ENCODE measurements at regions not wholly inside any gene's neighbourhood (a gene's known extent, or its start where the extent isn't known, plus 50 kb on each side); places are given as distances from the start of the nearest gene placed in this dataset.
"Not testable (repeated sequence)": the region's sequence is repeated elsewhere in the genome, so short reads cannot be mapped to it uniquely, and the experiment has no call there.

GRCh38 chr14:71332476-71332875 lies 425.2 kb downstream of the PCNX1 start:
- no peak for DNase-seq

GRCh38 chr14:71333705-71334104 lies 426.4 kb downstream of the PCNX1 start:
- DNase-seq: no peak

GRCh38 chr14:71336489-71337192 lies 429.4 kb downstream of the PCNX1 start:
- no peak for DNase-seq

GRCh38 chr14:71338153-71338552 lies 430.9 kb downstream of the PCNX1 start:
- DNase-seq: no peak

- DNase-seq: no peak
Measured at GRCh38 chr14:71339650-71340415, 432.6 kb downstream of the PCNX1 start.

GRCh38 chr14:71341156-71341555 lies 433.9 kb downstream of the PCNX1 start:
- no peak for DNase-seq

GRCh38 chr14:71343724-71344123 lies 436.5 kb downstream of the PCNX1 start:
- no peak for DNase-seq

- DNase-seq: no peak
Measured at GRCh38 chr14:71344506-71344905, 437.2 kb downstream of the PCNX1 start.

- DNase-seq: no peak
Measured at GRCh38 chr14:71346685-71347084, 439.4 kb downstream of the PCNX1 start.

- no peak for DNase-seq
Measured at GRCh38 chr14:71348394-71348793, 441.1 kb downstream of the PCNX1 start.

- DNase-seq: no peak
Measured at GRCh38 chr14:71348817-71349216, 441.6 kb downstream of the PCNX1 start.

GRCh38 chr14:71354142-71354541 lies 446.9 kb downstream of the PCNX1 start:
- no peak for DNase-seq

- DNase-seq: no peak
Measured at GRCh38 chr14:71354801-71355200, 447.5 kb downstream of the PCNX1 start.

GRCh38 chr14:71355324-71356201 lies 448.3 kb downstream of the PCNX1 start:
- DNase-seq: no peak

- DNase-seq: no peak
Measured at GRCh38 chr14:71358209-71358931, 451.1 kb downstream of the PCNX1 start.

- not testable (repeated sequence) for DNase-seq
Measured at GRCh38 chr14:71358932-71359421, 451.7 kb downstream of the PCNX1 start.

- DNase-seq: no peak
Measured at GRCh38 chr14:71359823-71360222, 452.6 kb downstream of the PCNX1 start.

GRCh38 chr14:71361336-71361735 lies 454.1 kb downstream of the PCNX1 start:
- DNase-seq: no peak

GRCh38 chr14:71361874-71362273 lies 454.6 kb downstream of the PCNX1 start:
- no peak for DNase-seq

- DNase-seq: no peak
Measured at GRCh38 chr14:71362282-71362681, 455.0 kb downstream of the PCNX1 start.

GRCh38 chr14:71362920-71363584 lies 455.8 kb downstream of the PCNX1 start:
- no peak for DNase-seq
